GM12878 (cell line): ENCODE measurements at regions not wholly inside any gene's neighbourhood (a gene's known extent, or its start where the extent isn't known, plus 50 kb on each side); places are given as distances from the start of the nearest gene placed in this dataset.

Experiments
- ATAC-seq: fragments of 200-7000 bp; cut with Tn5 transposase; 3 replicates; pipeline ENCODE4 v1.9.1; 2020; ENCODE audit warnings: mild to moderate bottlenecking, moderate library complexity
- BruUV-seq: library from RNA; stranded (reverse); fragments of 400-500 nt; replicated peaks from 2 replicates; lab custom pipeline; 2021; lab: Mats Ljungman, UMichigan
- CTCF ChIA-PET: fragments of 300-600 bp; sonication (Branson Sonifier 250); formaldehyde crosslinking; extraction: SDS; loops from one replicate; lab custom pipeline; 2021; ENCODE audit warnings: inconsistent platforms; lab: Yijun Ruan, JAX
- POLR2A ChIA-PET: fragments of 350-600 bp; formaldehyde crosslinking; extraction: SDS; loops from one replicate; lab custom pipeline; 2021; ENCODE audit warnings: inconsistent platforms; lab: Charles Lee
- RAD21 ChIA-PET: fragments of 300-600 bp; sonication (Branson Sonifier 250); formaldehyde crosslinking; loops from one replicate; lab custom pipeline; 2023; ENCODE audit warnings: antibody characterized with exemption; ENCODE audit not compliant: unreplicated experiment; lab: Charles Lee
- SMC1A ChIA-PET: fragments of 300-600 bp; sonication (Branson Sonifier 250); formaldehyde crosslinking; loops from one replicate; lab custom pipeline; 2023; ENCODE audit not compliant: unreplicated experiment, uncharacterized antibody; lab: Charles Lee
- DNase-seq: peaks from one replicate; pipeline ENCODE4 v3.0.0-alpha.2; 2011; ENCODE audit warnings: low read depth, low spot score
- FAIRE-seq: peaks from 3 replicates; lab custom pipeline; 2011; peaks lifted over from hg19 to GRCh38; lab: Jason Lieb, UNC
- H2AFZ ChIP-seq: 2 replicates; pipeline ENCODE4 v1.6.0; 2011; ENCODE audit warnings: low read depth, low read length, control low read depth; ENCODE audit not compliant: control insufficient read depth
- H3K27ac ChIP-seq: 2 replicates; pipeline ENCODE4 v1.5.1; 2011; ENCODE audit warnings: control low read depth; ENCODE audit not compliant: control insufficient read depth, insufficient read depth
- H3K27me3 ChIP-seq, 2 experiments: replicated peaks in 1 of 2; 2 replicates each; pipeline versions ENCODE4 v1.6.0 to v1.6.1; 2011; ENCODE audit warnings: low read length in 1 of 2; ENCODE audit not compliant: control insufficient read depth in 2 of 2, insufficient read depth in 2 of 2
- H3K36me3 ChIP-seq, 2 experiments: 2 replicates each; pipeline ENCODE4 v1.5.1; 2011; ENCODE audit warnings: low read length in 1 of 2; ENCODE audit not compliant: control insufficient read depth in 2 of 2, insufficient read depth in 2 of 2
- H3K4me1 ChIP-seq: 2 replicates; pipeline ENCODE4 v1.6.1; 2011; ENCODE audit warnings: mild to moderate bottlenecking, low read length, moderate library complexity, mixed read lengths; ENCODE audit not compliant: control insufficient read depth, insufficient read depth
- H3K4me2 ChIP-seq: 2 replicates; pipeline ENCODE4 v1.6.0; 2011; ENCODE audit warnings: control low read depth; ENCODE audit not compliant: control insufficient read depth, insufficient read depth
- H3K4me3 ChIP-seq: fragments of 200-600 bp; sonication (generic); 2 replicates; pipeline ENCODE4 v1.5.1; 2016
- H3K79me2 ChIP-seq: 2 replicates; pipeline ENCODE4 v1.6.0; 2011; ENCODE audit warnings: low read length; ENCODE audit not compliant: control insufficient read depth, insufficient read depth
- H3K9ac ChIP-seq: 2 replicates; pipeline ENCODE4 v1.8.0; 2011; ENCODE audit warnings: low read length, control low read depth, mixed read lengths; ENCODE audit not compliant: control insufficient read depth, insufficient read depth
- H3K9me3 ChIP-seq: replicated peaks from 3 replicates; pipeline ENCODE4 v1.5.1; 2011; ENCODE audit warnings: mild to moderate bottlenecking, low read length; ENCODE audit not compliant: control insufficient read depth, insufficient read depth
- H4K20me1 ChIP-seq: 2 replicates; pipeline ENCODE4 v1.6.0; 2011; ENCODE audit not compliant: control insufficient read depth, insufficient read depth
- ASH2L ChIP-seq: fragments of 300-600, 200-600 bp; sonication (generic); IDR thresholded peaks from 2 replicates; pipeline ENCODE4 v1.6.1; 2017; ENCODE audit warnings: low read depth, mild to moderate bottlenecking, borderline replicate concordance
- BACH1 ChIP-seq: fragments of 450-650 bp; IDR thresholded peaks from 2 replicates; pipeline ENCODE4 v1.6.1; 2017; ENCODE audit warnings: mild to moderate bottlenecking, borderline replicate concordance
- ESRRA ChIP-seq: IDR thresholded peaks from 2 replicates; pipeline ENCODE4 v1.6.1; 2012; ENCODE audit warnings: mild to moderate bottlenecking, low read length, improper control_type of control experiment
- NR2C1 ChIP-seq: fragments of 450-650 bp; IDR thresholded peaks from 2 replicates; pipeline ENCODE4 v1.6.1; 2017; ENCODE audit warnings: antibody characterized with exemption, mild to moderate bottlenecking, moderate library complexity
- PAX8 ChIP-seq: fragments of 450-650 bp; IDR thresholded peaks from 2 replicates; pipeline ENCODE4 v1.6.1; 2017; ENCODE audit warnings: mild to moderate bottlenecking, moderate library complexity
- SMC3 ChIP-seq: IDR thresholded peaks from 2 replicates; pipeline ENCODE4 v1.6.1; 2011; ENCODE audit warnings: low read length, improper control_type of control experiment, borderline replicate concordance
- SP1 ChIP-seq: IDR thresholded peaks from one replicate; pipeline ENCODE4 v1.6.1; 2011; ENCODE audit warnings: low read depth, low read length
- SRF ChIP-seq, 2 experiments: IDR thresholded peaks; 2 replicates each; pipeline ENCODE4 v1.6.1; 2011; ENCODE audit warnings: low read depth in 2 of 2, low read length in 2 of 2, mild to moderate bottlenecking in 1 of 2, moderate library complexity in 1 of 2
- TCF12 ChIP-seq: IDR thresholded peaks from 2 replicates; pipeline ENCODE4 v1.6.1; 2011; ENCODE audit warnings: low read depth, mild to moderate bottlenecking, low read length
- YY1 ChIP-seq: IDR thresholded peaks from 2 replicates; pipeline ENCODE4 v1.6.1; 2011; ENCODE audit warnings: low read depth, mild to moderate bottlenecking, low read length
- ZNF207 ChIP-seq: fragments of 450-650 bp; IDR thresholded peaks from 2 replicates; pipeline ENCODE4 v1.6.1; 2014; ENCODE audit warnings: antibody characterized with exemption, mild to moderate bottlenecking, borderline replicate concordance
- WGBS: methylation state at CpG from one replicate; pipeline ENCODE4 v1.1.6; 2016; ENCODE audit warnings: low lambda C conversion rate; ENCODE audit not compliant: insufficient replicate concordance, insufficient coverage; ENCODE audit errors: missing lambda C conversion rate; 5-methylcytosine and 5-hydroxymethylcytosine counted together
- in situ Hi-C: fragments of 300-500 bp; cut with MboI; formaldehyde crosslinking; loops from 9 replicates; pipeline ENCODE4 v1.14.3; 2018; ENCODE audit warnings: mixed read lengths
- intact Hi-C: fragments of 100-400 bp; cut with micrococcal nuclease; formaldehyde crosslinking; loops from one replicate; pipeline ENCODE4 v1.14.2; 2022; ENCODE audit not compliant: unreplicated experiment
- TF ChIP-seq, protein P1 (sequence below): fragments of 450-650 bp; IDR thresholded peaks from 2 replicates; pipeline ENCODE4 v1.6.1; 2016; ENCODE audit warnings: mild to moderate bottlenecking, moderate library complexity, borderline replicate concordance
- TF ChIP-seq, protein P2 (sequence below): IDR thresholded peaks from 2 replicates; pipeline ENCODE4 v1.6.1; 2011; ENCODE audit warnings: borderline replicate concordance, low read depth, mild to moderate bottlenecking, moderate library complexity, mixed read lengths, low read length; ENCODE audit not compliant: insufficient read depth; ENCODE audit errors: extremely low read length

DNA sequence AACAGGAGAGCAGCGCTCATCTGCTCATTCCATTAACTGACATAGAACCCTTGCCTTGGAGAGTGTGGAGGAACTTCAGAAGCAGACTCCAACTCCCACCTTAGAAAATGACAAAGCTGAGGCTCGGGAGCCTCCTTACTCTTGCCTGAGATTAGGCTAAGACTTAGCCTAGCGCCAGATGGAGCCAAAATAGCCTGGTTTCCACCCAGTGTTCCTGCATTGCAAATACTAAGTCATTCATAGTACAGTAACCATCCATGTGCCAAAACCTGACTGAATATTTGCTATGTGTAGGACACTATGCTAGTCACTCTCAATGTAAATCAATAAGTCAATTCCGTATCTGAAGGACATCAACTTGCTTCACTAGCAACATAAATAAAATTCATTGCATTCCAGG lies 387.4 kb upstream of the CPEB2 start:
- no peak for ATAC-seq
- no peak overlapping the region for H3K27ac ChIP-seq
- no TSS peak for BruUV-seq
- H3K79me2 ChIP-seq, result no peaks in the 10 kb centered on the region
- ChIA-PET SMC1A (no interaction called here), POLR2A (no interaction called here), CTCF (no interaction called here), RAD21 (no interaction called here)
- H3K27me3 ChIP-seq, result no peaks in the 10 kb centered on the region
- H3K36me3 ChIP-seq, result no peaks in the 10 kb centered on the region
- H2AFZ ChIP-seq, result no peak overlapping the region
- H4K20me1 ChIP-seq, result no peaks in the 10 kb centered on the region
- in situ Hi-C loops, result no loop called here
- no peaks in the 10 kb centered on the region for H3K9me3 ChIP-seq
- H3K9ac ChIP-seq, result no peak overlapping the region
- TF ChIP-seq, protein P1, sequence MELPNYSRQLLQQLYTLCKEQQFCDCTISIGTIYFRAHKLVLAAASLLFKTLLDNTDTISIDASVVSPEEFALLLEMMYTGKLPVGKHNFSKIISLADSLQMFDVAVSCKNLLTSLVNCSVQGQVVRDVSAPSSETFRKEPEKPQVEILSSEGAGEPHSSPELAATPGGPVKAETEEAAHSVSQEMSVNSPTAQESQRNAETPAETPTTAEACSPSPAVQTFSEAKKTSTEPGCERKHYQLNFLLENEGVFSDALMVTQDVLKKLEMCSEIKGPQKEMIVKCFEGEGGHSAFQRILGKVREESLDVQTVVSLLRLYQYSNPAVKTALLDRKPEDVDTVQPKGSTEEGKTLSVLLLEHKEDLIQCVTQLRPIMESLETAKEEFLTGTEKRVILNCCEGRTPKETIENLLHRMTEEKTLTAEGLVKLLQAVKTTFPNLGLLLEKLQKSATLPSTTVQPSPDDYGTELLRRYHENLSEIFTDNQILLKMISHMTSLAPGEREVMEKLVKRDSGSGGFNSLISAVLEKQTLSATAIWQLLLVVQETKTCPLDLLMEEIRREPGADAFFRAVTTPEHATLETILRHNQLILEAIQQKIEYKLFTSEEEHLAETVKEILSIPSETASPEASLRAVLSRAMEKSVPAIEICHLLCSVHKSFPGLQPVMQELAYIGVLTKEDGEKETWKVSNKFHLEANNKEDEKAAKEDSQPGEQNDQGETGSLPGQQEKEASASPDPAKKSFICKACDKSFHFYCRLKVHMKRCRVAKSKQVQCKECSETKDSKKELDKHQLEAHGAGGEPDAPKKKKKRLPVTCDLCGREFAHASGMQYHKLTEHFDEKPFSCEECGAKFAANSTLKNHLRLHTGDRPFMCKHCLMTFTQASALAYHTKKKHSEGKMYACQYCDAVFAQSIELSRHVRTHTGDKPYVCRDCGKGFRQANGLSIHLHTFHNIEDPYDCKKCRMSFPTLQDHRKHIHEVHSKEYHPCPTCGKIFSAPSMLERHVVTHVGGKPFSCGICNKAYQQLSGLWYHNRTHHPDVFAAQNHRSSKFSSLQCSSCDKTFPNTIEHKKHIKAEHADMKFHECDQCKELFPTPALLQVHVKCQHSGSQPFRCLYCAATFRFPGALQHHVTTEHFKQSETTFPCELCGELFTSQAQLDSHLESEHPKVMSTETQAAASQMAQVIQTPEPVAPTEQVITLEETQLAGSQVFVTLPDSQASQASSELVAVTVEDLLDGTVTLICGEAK, result no peak
- TF ChIP-seq TCF12, result no peak
- TF ChIP-seq PAX8, result no peak
- TF ChIP-seq, protein P2, sequence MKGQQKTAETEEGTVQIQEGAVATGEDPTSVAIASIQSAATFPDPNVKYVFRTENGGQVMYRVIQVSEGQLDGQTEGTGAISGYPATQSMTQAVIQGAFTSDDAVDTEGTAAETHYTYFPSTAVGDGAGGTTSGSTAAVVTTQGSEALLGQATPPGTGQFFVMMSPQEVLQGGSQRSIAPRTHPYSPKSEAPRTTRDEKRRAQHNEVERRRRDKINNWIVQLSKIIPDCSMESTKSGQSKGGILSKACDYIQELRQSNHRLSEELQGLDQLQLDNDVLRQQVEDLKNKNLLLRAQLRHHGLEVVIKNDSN, result no peak
- no peak for TF ChIP-seq YY1
- no peak for TF ChIP-seq NR2C1
- TF ChIP-seq ASH2L, result no peak
- TF ChIP-seq SRF (IDR thresholded peaks at IDR 0.05; ENCODE audit: low read depth in 2 of 2, low read length in 2 of 2), result no peak
- no peak for TF ChIP-seq BACH1
- no peak for TF ChIP-seq SP1
- TF ChIP-seq ZNF207, result no peak
- TF ChIP-seq ESRRA, result no peak
- no peak for TF ChIP-seq SMC3
- DNase-seq, result no peak
- no peak for FAIRE-seq
- no peak overlapping the region for H3K4me2 ChIP-seq
- H3K4me1 ChIP-seq, result no peaks in the 10 kb centered on the region
- no peak overlapping the region for H3K4me3 ChIP-seq
- WGBS, result 0% methylated on average over 4 of the region's 4 CpGs
- intact Hi-C loops, result no loop called here
